ENCODE measurements at regions not wholly inside any gene's neighbourhood (a gene's known extent, or its start where the extent isn't known, plus 50 kb on each side); places are given as distances from the start of the nearest gene placed in this dataset.
"Not testable (repeated sequence)": the region's sequence is repeated elsewhere in the genome, so short reads cannot be mapped to it uniquely, and the experiment has no call there.

DNA sequence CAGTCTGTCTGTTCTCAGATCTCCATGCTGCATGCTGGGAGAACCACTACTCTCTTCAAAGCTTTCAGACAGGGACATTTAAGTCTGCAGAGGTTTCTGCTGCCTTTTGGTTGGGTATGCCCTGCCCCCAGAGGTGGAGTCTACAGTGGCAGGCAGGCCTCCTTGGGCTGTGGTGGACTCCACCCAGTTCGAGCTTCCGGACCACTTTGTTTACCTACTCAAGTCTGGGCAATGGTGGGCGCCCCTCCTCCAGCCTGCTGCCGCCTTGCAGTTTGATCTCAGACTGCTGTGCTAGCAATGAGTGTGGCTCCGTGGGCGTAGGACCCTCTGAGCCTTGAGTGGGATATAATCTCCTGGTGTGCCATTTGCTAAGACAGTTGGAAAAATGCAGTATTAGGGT lies 317.1 kb downstream of the COL12A1 start:
- TF ChIP-seq, protein P1, sequence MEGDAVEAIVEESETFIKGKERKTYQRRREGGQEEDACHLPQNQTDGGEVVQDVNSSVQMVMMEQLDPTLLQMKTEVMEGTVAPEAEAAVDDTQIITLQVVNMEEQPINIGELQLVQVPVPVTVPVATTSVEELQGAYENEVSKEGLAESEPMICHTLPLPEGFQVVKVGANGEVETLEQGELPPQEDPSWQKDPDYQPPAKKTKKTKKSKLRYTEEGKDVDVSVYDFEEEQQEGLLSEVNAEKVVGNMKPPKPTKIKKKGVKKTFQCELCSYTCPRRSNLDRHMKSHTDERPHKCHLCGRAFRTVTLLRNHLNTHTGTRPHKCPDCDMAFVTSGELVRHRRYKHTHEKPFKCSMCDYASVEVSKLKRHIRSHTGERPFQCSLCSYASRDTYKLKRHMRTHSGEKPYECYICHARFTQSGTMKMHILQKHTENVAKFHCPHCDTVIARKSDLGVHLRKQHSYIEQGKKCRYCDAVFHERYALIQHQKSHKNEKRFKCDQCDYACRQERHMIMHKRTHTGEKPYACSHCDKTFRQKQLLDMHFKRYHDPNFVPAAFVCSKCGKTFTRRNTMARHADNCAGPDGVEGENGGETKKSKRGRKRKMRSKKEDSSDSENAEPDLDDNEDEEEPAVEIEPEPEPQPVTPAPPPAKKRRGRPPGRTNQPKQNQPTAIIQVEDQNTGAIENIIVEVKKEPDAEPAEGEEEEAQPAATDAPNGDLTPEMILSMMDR (IDR thresholded peaks at IDR 0.05; ENCODE audit: borderline replicate concordance, extremely low read depth, low read length, poor library complexity, severe bottlenecking), result not testable (repeated sequence)
- TF ChIP-seq EZH2 (IDR thresholded peaks at IDR 0.05; ENCODE audit: borderline replicate concordance, low read depth, low read length, severe bottlenecking), result not testable (repeated sequence)
